ENCODE measurements at regions not wholly inside any gene's neighbourhood (a gene's known extent, or its start where the extent isn't known, plus 50 kb on each side); places are given as distances from the start of the nearest gene placed in this dataset.

- no peak overlapping the region for H3K4me3 ChIP-seq (ENCODE audit: low read length)
- DNase-seq (ENCODE audit: low read depth), result no peak
- no peak for TF ChIP-seq CTCF (conservative IDR thresholded peaks at IDR 0.05; ENCODE audit: low read depth, low read length)
These were observed 192.1 kb upstream of the PCDH10 start for GRCh38 chr4:132956962-132957361.

- no peak for TF ChIP-seq CTCF (conservative IDR thresholded peaks at IDR 0.05; ENCODE audit: low read depth, low read length)
- no peak for DNase-seq (ENCODE audit: low read depth)
- H3K4me3 ChIP-seq (ENCODE audit: low read length), result no peak overlapping the region
These were observed 190.4 kb upstream of the PCDH10 start for GRCh38 chr4:132958457-132959263.

- no peak for TF ChIP-seq CTCF (conservative IDR thresholded peaks at IDR 0.05; ENCODE audit: low read depth, low read length)
- DNase-seq (ENCODE audit: low read depth), result no peak
- no peak overlapping the region for H3K4me3 ChIP-seq (ENCODE audit: low read length)
These were observed 167.5 kb upstream of the PCDH10 start for GRCh38 chr4:132981611-132982010.

GRCh38 chr4:132982151-132982550 is 166.9 kb upstream of the PCDH10 start:
- peak; percentile 32 for DNase-seq (ENCODE audit: low read depth)
- no peak overlapping the region for H3K4me3 ChIP-seq (ENCODE audit: low read length)
- TF ChIP-seq CTCF (conservative IDR thresholded peaks at IDR 0.05; ENCODE audit: low read depth, low read length), result no peak

GRCh38 chr4:132991111-132991510 is 158.0 kb upstream of the PCDH10 start:
- no peak for DNase-seq (ENCODE audit: low read depth)
- TF ChIP-seq CTCF (conservative IDR thresholded peaks at IDR 0.05; ENCODE audit: low read depth, low read length), result no peak
- H3K4me3 ChIP-seq (ENCODE audit: low read length), result no peak overlapping the region

- no peak overlapping the region for H3K4me3 ChIP-seq (ENCODE audit: low read length)
- TF ChIP-seq CTCF (conservative IDR thresholded peaks at IDR 0.05; ENCODE audit: low read depth, low read length), result no peak
- DNase-seq (ENCODE audit: low read depth), result no peak
These were observed 156.4 kb upstream of the PCDH10 start for GRCh38 chr4:132992686-132993085.

GRCh38 chr4:132998585-132999230 is 150.4 kb upstream of the PCDH10 start:
- no peak for DNase-seq (ENCODE audit: low read depth)

More at GRCh38 chr4:132998585-132999230, 150.4 kb upstream of the PCDH10 start:
- TF ChIP-seq CTCF (conservative IDR thresholded peaks at IDR 0.05; ENCODE audit: low read depth, low read length), result no peak
- H3K4me3 ChIP-seq (ENCODE audit: low read length), result no peak overlapping the region

All from retinal pigment epithelial cell (primary cell).